ENCODE measurements at regions not wholly inside any gene's neighbourhood (a gene's known extent, or its start where the extent isn't known, plus 50 kb on each side); places are given as distances from the start of the nearest gene placed in this dataset.

GRCh38 chr5:115439042-115439441, 105.5 kb downstream of the FEM1C start:
- H3K27me3 ChIP-seq (ENCODE audit: control insufficient read depth in 3 of 3, insufficient read depth in 3 of 3, low read length in 2 of 3): no peaks in the 10 kb centered on the region
- no peak for DNase-seq
- no peak for ATAC-seq (ENCODE audit: insufficient read depth, low FRiP score)
- peaks cover 0 to 9% (median 2%) of the 10 kb centered on the region in 5 donors for H3K4me1 ChIP-seq (ENCODE audit: control insufficient read depth in 5 of 5, insufficient read depth in 5 of 5, low read length in 5 of 5)
- peaks cover 0 to 7% (median 5%) of the 10 kb centered on the region in 4 donors for H3K9me3 ChIP-seq (ENCODE audit: control insufficient read depth in 4 of 4, insufficient read depth in 3 of 4, low read length in 3 of 4)
- no peak overlapping the region for H3K9ac ChIP-seq (ENCODE audit: insufficient read depth in 1 of 2, low read length in 2 of 2)
- H3K27ac ChIP-seq (ENCODE audit: low read depth in 1 of 2, low read length in 1 of 2): no peak overlapping the region
- no peaks in the 10 kb centered on the region for H3K36me3 ChIP-seq (ENCODE audit: control insufficient read depth in 4 of 4, insufficient read depth in 4 of 4, low read length in 4 of 4)
- TF ChIP-seq, protein P1, sequence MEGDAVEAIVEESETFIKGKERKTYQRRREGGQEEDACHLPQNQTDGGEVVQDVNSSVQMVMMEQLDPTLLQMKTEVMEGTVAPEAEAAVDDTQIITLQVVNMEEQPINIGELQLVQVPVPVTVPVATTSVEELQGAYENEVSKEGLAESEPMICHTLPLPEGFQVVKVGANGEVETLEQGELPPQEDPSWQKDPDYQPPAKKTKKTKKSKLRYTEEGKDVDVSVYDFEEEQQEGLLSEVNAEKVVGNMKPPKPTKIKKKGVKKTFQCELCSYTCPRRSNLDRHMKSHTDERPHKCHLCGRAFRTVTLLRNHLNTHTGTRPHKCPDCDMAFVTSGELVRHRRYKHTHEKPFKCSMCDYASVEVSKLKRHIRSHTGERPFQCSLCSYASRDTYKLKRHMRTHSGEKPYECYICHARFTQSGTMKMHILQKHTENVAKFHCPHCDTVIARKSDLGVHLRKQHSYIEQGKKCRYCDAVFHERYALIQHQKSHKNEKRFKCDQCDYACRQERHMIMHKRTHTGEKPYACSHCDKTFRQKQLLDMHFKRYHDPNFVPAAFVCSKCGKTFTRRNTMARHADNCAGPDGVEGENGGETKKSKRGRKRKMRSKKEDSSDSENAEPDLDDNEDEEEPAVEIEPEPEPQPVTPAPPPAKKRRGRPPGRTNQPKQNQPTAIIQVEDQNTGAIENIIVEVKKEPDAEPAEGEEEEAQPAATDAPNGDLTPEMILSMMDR (IDR thresholded peaks at IDR 0.05; ENCODE audit: control extremely low read depth, extremely low read depth): no peak
- H3K4me3 ChIP-seq: no peak overlapping the region
- WGBS, 2 donors: 68 to 81% methylated on average over 2 of the region's 2 CpGs

DNA sequence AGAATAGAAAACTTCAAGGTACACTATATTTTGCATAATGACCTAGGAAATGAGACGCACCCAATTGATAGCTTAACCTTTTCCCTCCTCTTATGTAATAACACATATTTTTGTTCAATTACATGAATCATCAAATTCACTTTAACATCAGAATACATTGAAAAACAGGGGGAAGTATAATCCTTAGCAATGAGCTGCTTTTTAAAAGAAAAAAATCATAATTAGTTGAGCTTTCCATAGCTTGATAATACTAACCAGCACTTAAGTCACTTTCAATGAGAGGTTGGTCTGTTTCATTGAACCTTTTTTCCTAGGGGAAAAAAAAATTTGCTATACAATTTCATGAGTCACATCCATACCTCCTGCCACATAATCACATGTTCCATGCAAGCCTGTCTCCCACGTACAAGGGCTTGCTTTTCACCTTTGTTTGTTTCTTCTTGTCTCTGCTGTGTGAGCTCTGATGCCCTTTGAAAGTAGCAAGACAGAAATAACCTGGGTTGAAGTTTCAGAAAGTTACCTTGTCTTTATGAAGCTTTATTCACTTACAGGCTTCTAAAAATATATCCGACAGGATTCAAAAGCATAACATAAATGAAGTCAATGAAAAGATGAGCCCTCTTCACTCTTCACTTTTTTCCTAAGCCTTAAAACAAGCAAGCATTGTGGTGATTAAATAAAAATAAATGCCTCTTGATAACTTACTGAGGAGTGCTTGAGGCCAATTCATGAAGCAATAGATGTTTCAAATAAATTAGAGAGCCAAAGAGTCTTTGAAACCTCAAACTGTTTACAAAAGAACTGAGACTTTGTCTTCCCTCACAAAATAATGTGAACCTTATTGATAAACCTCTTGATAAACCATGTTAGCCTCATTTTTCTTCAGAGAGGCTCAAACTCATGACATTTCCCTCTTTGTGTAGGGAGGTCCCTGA, 108.5 kb downstream of the FEM1C start:
- 54 to 73% methylated on average over 3 of the region's 3 CpGs for WGBS, 2 donors
- ATAC-seq (ENCODE audit: insufficient read depth, low FRiP score): no peak

DNA sequence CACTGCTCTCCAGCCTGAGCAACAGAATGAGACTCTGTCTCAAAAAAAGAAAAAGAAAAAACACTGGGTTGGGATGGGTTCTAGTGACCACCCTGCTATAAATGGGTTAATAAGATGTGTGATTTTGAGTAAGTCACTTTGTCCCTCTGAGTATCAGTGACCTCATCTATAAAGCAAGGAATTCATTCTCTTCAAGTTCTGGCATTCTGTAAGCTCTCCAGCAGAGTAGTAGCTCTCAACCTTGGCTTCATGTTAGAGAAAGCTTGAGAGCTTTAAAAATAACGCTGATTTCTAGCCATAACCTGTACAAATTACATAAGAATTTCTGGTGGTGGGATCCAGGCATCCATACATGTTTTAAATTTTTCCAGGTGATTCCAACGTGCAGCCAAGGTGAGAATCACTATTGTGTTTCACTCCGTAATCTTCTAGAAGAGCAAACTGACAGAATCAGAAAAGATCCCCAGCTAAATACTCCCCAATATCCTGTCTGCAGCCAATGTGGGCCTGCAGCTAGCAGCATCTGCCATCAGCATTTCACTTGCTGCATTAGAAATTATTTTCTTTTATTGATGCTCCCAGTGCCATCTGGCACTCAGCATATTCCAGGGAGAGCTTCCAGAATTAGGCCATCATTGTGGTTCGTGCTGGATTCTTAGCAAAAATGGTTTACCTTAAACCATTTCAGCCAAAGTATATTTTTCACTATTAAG, 109.4 kb downstream of the FEM1C start:
- Histone ChIP-seq H3K4me3 (no peak overlapping the region), H3K4me1 (ENCODE audit: control insufficient read depth in 5 of 5, insufficient read depth in 5 of 5, low read length in 5 of 5) (peaks cover 0 to 14% (median 3%) of the 10 kb centered on the region in 5 donors), H3K9ac (ENCODE audit: insufficient read depth in 1 of 2, low read length in 2 of 2) (no peak overlapping the region), H3K9me3 (ENCODE audit: control insufficient read depth in 4 of 4, insufficient read depth in 3 of 4, low read length in 3 of 4) (peaks cover 0 to 5% (median 3%) of the 10 kb centered on the region in 4 donors), H3K27me3 (ENCODE audit: control insufficient read depth in 3 of 3, insufficient read depth in 3 of 3, low read length in 2 of 3) (no peaks in the 10 kb centered on the region), H3K27ac (ENCODE audit: low read depth in 1 of 2, low read length in 1 of 2) (no peak overlapping the region), H3K36me3 (ENCODE audit: control insufficient read depth in 4 of 4, insufficient read depth in 4 of 4, low read length in 4 of 4) (no peaks in the 10 kb centered on the region)
- no peak for ATAC-seq (ENCODE audit: insufficient read depth, low FRiP score)
- peak in 1 of 3 donors; percentile 55 for DNase-seq
- TF ChIP-seq, protein P1 (IDR thresholded peaks at IDR 0.05; ENCODE audit: control extremely low read depth, extremely low read depth): no peak
- WGBS, 2 donors: 61 to 75% methylated on average over 4 of the region's 4 CpGs

More for the DNA sequence above, 108.5 kb downstream of the FEM1C start:
- Histone ChIP-seq H3K9me3 (ENCODE audit: control insufficient read depth in 4 of 4, insufficient read depth in 3 of 4, low read length in 3 of 4) (peaks cover 0 to 5% (median 4%) of the 10 kb centered on the region in 4 donors), H3K4me1 (ENCODE audit: control insufficient read depth in 5 of 5, insufficient read depth in 5 of 5, low read length in 5 of 5) (peaks cover 0 to 9% (median 2%) of the 10 kb centered on the region in 5 donors), H3K27me3 (ENCODE audit: control insufficient read depth in 3 of 3, insufficient read depth in 3 of 3, low read length in 2 of 3) (no peaks in the 10 kb centered on the region), H3K36me3 (ENCODE audit: control insufficient read depth in 4 of 4, insufficient read depth in 4 of 4, low read length in 4 of 4) (no peaks in the 10 kb centered on the region), H3K9ac (ENCODE audit: insufficient read depth in 1 of 2, low read length in 2 of 2) (no peak overlapping the region), H3K4me3 (no peak overlapping the region), H3K27ac (ENCODE audit: low read depth in 1 of 2, low read length in 1 of 2) (no peak overlapping the region)
- TF ChIP-seq, protein P1 (IDR thresholded peaks at IDR 0.05; ENCODE audit: control extremely low read depth, extremely low read depth): no peak
- DNase-seq: no peak
